GM12878 (cell line): ENCODE measurements at regions not wholly inside any gene's neighbourhood (a gene's known extent, or its start where the extent isn't known, plus 50 kb on each side); places are given as distances from the start of the nearest gene placed in this dataset.

ENCODE experiments used
- EZH2 ChIP-seq: IDR thresholded peaks from 2 replicates; pipeline ENCODE4 v1.6.1; 2012; ENCODE audit warnings: low read depth, mild to moderate bottlenecking, control low read depth, inconsistent platforms, low read length, borderline replicate concordance; ENCODE audit not compliant: control insufficient read depth
- RBBP5 ChIP-seq: fragments of 200-600 bp; sonication (generic); conservative IDR thresholded peaks from 2 replicates; pipeline ENCODE4 v1.6.1; 2016
- TF ChIP-seq, protein P1 (sequence below), 3 experiments: IDR thresholded peaks in 2 of 3; conservative IDR thresholded peaks in 1 of 3; 2 replicates each; pipeline ENCODE4 v1.5.1; 2011; ENCODE audit warnings: low read depth in 3 of 3, low read length in 3 of 3, mild to moderate bottlenecking in 3 of 3, control low read depth in 2 of 3, moderate library complexity in 2 of 3, inconsistent platforms in 1 of 3, mixed read lengths in 1 of 3; ENCODE audit not compliant: control insufficient read depth in 2 of 3, insufficient read depth in 1 of 3; ENCODE audit errors: extremely low read depth in 1 of 3

DNA sequence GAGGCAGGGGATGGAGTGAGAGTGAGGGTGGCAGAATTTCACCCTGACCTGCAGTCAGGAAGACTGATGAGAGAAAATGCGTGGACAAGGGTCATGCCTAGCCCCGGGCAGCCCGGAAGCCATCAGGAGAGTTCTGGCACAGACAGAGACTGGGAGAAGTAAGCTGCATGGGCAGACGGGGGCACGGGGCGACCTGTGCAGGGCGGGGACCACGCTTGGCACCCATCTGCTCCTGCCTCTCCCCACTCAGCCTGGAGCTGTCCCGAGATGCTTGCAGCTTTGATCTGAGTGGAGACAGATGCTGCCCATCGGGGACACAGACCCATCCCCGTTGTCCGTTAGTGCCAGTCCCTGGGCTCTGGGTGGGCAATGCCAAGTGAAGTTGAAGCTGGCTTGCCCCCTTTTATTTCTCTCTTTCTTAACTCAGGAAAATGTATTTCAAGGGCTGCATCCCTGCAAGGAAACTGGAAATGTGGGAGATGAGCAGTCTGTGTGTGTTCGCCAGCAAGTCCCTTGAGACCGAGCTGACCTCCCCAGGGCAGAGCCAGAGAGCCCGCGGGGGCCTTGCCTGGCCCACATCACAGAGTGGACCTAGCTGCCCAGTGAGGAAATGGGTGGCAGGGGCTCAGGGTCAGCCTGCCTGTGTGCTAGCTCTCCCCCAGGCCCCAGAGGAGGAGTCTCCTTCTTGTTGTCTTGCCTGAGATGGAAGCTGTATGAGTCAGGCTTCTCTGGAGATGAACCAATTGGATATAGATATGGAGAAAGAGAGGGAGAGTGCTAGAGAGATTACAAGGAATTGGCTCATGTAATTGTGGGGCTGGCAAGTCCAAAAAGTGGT, 121.3 kb upstream of the C1orf174 start:
- no peak for TF ChIP-seq EZH2
- TF ChIP-seq RBBP5: no peak
- TF ChIP-seq, protein P1, sequence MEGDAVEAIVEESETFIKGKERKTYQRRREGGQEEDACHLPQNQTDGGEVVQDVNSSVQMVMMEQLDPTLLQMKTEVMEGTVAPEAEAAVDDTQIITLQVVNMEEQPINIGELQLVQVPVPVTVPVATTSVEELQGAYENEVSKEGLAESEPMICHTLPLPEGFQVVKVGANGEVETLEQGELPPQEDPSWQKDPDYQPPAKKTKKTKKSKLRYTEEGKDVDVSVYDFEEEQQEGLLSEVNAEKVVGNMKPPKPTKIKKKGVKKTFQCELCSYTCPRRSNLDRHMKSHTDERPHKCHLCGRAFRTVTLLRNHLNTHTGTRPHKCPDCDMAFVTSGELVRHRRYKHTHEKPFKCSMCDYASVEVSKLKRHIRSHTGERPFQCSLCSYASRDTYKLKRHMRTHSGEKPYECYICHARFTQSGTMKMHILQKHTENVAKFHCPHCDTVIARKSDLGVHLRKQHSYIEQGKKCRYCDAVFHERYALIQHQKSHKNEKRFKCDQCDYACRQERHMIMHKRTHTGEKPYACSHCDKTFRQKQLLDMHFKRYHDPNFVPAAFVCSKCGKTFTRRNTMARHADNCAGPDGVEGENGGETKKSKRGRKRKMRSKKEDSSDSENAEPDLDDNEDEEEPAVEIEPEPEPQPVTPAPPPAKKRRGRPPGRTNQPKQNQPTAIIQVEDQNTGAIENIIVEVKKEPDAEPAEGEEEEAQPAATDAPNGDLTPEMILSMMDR (IDR thresholded peaks at IDR 0.05 in 2 of 3, conservative IDR thresholded peaks at IDR 0.05 in 1 of 3; ENCODE audit: control insufficient read depth in 2 of 3, extremely low read depth in 1 of 3, insufficient read depth in 1 of 3, low read depth in 3 of 3, low read length in 3 of 3): no peak
